ENCODE measurements at regions not wholly inside any gene's neighbourhood (a gene's known extent, or its start where the extent isn't known, plus 50 kb on each side); places are given as distances from the start of the nearest gene placed in this dataset.

GRCh38 chr5:60014331-60014730, 120.8 kb upstream of the PDE4D start:
- Histone ChIP-seq H3K27ac (no peak overlapping the region), H3K36me3 (no peaks in the 10 kb centered on the region), H3K27me3 (no peaks in the 10 kb centered on the region), H3K4me3 (no peak overlapping the region), H3K9me3 (peaks cover 0 to 8% (median 0%) of the 10 kb centered on the region in 4 donors), H3K4me1 (no peaks in the 10 kb centered on the region)
- DNase-seq, result no peak
- no peak for TF ChIP-seq POLR2A (IDR thresholded peaks at IDR 0.05)
- intact Hi-C loops (cut with DNase I; ENCODE audit: low total_unique reads), result no loop called here
- 74 to 83% (median 78%) methylated on average over 2 of the region's 2 CpGs for WGBS, 5 donors

DNA sequence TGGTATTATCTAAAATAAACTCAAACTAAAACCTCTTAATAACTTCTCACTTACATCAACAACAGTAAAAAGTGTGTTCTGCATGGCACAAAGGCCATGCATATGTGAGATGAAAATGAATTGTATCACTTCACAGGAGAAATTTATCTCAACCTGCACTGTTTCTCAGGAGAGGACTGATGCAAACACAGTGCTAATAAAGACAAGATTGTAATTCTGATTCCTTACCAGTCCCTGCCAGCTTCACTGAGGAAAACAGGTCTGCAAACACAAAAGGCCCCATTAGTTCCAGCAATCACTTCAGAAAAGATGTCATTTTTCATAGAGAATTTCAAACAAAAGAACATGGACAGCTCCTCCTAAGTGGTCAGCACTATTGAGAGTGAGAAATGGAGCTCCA, 117.3 kb upstream of the PDE4D start:
- no peak for DNase-seq
- no peaks in the 10 kb centered on the region for H3K4me1 ChIP-seq
- H3K27me3 ChIP-seq, result no peaks in the 10 kb centered on the region
- no peaks in the 10 kb centered on the region for H3K36me3 ChIP-seq
- H3K4me3 ChIP-seq, result no peak overlapping the region
- TF ChIP-seq EP300 (IDR thresholded peaks at IDR 0.05) (no peak), POLR2A (IDR thresholded peaks at IDR 0.05) (no peak), POLR2AphosphoS5 (IDR thresholded peaks at IDR 0.05) (no peak), CTCF (IDR thresholded peaks at IDR 0.05) (no peak)
- H3K27ac ChIP-seq, result no peak overlapping the region
- no peaks in the 10 kb centered on the region for H3K9me3 ChIP-seq
- intact Hi-C loops (cut with DNase I; ENCODE audit: low total_unique reads), result no loop called here

- Histone ChIP-seq H3K27me3 (no peaks in the 10 kb centered on the region), H3K36me3 (no peaks in the 10 kb centered on the region), H3K9me3 (no peaks in the 10 kb centered on the region), H3K27ac (no peak overlapping the region), H3K4me3 (no peak overlapping the region), H3K4me1 (no peaks in the 10 kb centered on the region)
- no peak for TF ChIP-seq POLR2AphosphoS5 (IDR thresholded peaks at IDR 0.05)
- peak in 1 of 7 experiments; percentile 7 for TF ChIP-seq CTCF (IDR thresholded peaks at IDR 0.05)
- peak in 1 of 2 donors; percentile 1 for DNase-seq
- WGBS, 5 donors, result 67 to 71% (median 70%) methylated on average over 1 of the region's 1 CpG
- intact Hi-C loops (cut with DNase I; ENCODE audit: low total_unique reads), result no loop called here
Observed at GRCh38 chr5:60010328-60010727, 116.8 kb upstream of the PDE4D start.

GRCh38 chr5:60007729-60008128, 114.2 kb upstream of the PDE4D start:
- H3K36me3 ChIP-seq, result no peaks in the 10 kb centered on the region
- H3K4me1 ChIP-seq, result no peaks in the 10 kb centered on the region
- 64 to 83% (median 72%) methylated on average over 2 of the region's 2 CpGs for WGBS, 5 donors
- H3K9me3 ChIP-seq, result peaks cover 0 to 15% (median 6%) of the 10 kb centered on the region in 4 donors
- intact Hi-C loops (cut with DNase I; ENCODE audit: low total_unique reads), result no loop called here
- no peak for DNase-seq
- no peak overlapping the region for H3K27ac ChIP-seq
- no peaks in the 10 kb centered on the region for H3K27me3 ChIP-seq
- H3K4me3 ChIP-seq, result no peak overlapping the region
- TF ChIP-seq POLR2A (IDR thresholded peaks at IDR 0.05), result no peak

DNA sequence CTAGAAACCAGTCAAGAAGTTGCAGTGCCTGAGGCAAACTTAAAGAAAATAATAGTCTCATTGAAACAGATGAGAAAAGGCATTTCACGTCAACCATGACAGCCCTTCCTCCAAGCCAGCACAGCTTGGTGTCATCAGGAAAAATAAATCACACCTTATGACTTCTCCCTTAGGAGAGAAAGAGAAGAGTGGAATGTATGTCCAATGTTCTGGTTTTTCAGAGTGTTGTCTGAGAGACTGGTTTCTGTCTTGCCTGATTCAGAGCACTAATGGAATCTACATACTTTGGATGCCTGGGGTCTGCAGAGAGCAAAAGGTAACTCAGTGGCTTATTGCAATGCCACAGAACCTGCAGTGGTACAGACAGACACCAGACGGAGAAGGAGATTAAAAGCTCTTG, 105.5 kb upstream of the PDE4D start:
- Histone ChIP-seq H3K27ac (no peak overlapping the region), H3K4me1 (no peaks in the 10 kb centered on the region), H3K27me3 (no peaks in the 10 kb centered on the region), H3K36me3 (no peaks in the 10 kb centered on the region), H3K9me3 (peaks cover 0 to 23% (median 8%) of the 10 kb centered on the region in 4 donors), H3K4me3 (no peak overlapping the region)
- 74 to 87% (median 82%) methylated on average over 2 of the region's 2 CpGs for WGBS, 5 donors
- intact Hi-C loops (cut with DNase I; ENCODE audit: low total_unique reads), result no loop called here
- no peak for DNase-seq
- TF ChIP-seq POLR2AphosphoS5 (IDR thresholded peaks at IDR 0.05) (no peak), CTCF (IDR thresholded peaks at IDR 0.05) (no peak), POLR2A (IDR thresholded peaks at IDR 0.05) (no peak), EP300 (IDR thresholded peaks at IDR 0.05) (no peak)

- no peaks in the 10 kb centered on the region for H3K27me3 ChIP-seq
- H3K4me3 ChIP-seq, result no peak overlapping the region
- no peak for DNase-seq
- H3K9me3 ChIP-seq, result no peaks in the 10 kb centered on the region
- TF ChIP-seq POLR2AphosphoS5 (IDR thresholded peaks at IDR 0.05) (no peak), CTCF (IDR thresholded peaks at IDR 0.05) (no peak), POLR2A (IDR thresholded peaks at IDR 0.05) (no peak), EP300 (IDR thresholded peaks at IDR 0.05) (no peak)
- H3K27ac ChIP-seq, result no peak overlapping the region
- no peaks in the 10 kb centered on the region for H3K4me1 ChIP-seq
- intact Hi-C loops (cut with DNase I; ENCODE audit: low total_unique reads), result no loop called here
- H3K36me3 ChIP-seq, result no peaks in the 10 kb centered on the region
- 83 to 93% (median 87%) methylated on average over 3 of the region's 3 CpGs for WGBS, 5 donors
Observed at GRCh38 chr5:59992206-59992605, 98.7 kb upstream of the PDE4D start.
